Activated CD4-positive, alpha-beta T cell treated with anti-CD3 and anti-CD28 coated beads, Interleukin-2, amount 10 ng/mL, durations not matched to agents 24 days and 14 days (primary cell): ENCODE measurements at regions not wholly inside any gene's neighbourhood (a gene's known extent, or its start where the extent isn't known, plus 50 kb on each side); places are given as distances from the start of the nearest gene placed in this dataset.
"Not testable (repeated sequence)": the region's sequence is repeated elsewhere in the genome, so short reads cannot be mapped to it uniquely, and the experiment has no call there.

Experiments
- DNase-seq: peaks from one replicate; pipeline ENCODE4 v3.0.0; 2022
- H3K27ac Mint-ChIP-seq: one replicate; pipeline ENCODE4 v1.8.0; 2022; ENCODE audit warnings: mild to moderate bottlenecking, mixed read lengths
- H3K27me3 Mint-ChIP-seq: one replicate; pipeline ENCODE4 v1.8.0; 2022; ENCODE audit warnings: mixed read lengths
- H3K36me3 Mint-ChIP-seq: one replicate; pipeline ENCODE4 v1.8.0; 2022; ENCODE audit warnings: low read depth, mild to moderate bottlenecking, mixed read lengths
- H3K4me1 Mint-ChIP-seq: one replicate; pipeline ENCODE4 v1.8.0; 2021; ENCODE audit warnings: mixed read lengths
- H3K4me3 Mint-ChIP-seq: one replicate; pipeline ENCODE4 v1.8.0; 2022; ENCODE audit warnings: mild to moderate bottlenecking, moderate library complexity, mixed read lengths
- H3K9me3 Mint-ChIP-seq: one replicate; pipeline ENCODE4 v1.8.0; 2021; ENCODE audit warnings: mixed read lengths
- intact Hi-C: fragments of 100-400 bp; cut with micrococcal nuclease; formaldehyde crosslinking; loops from one replicate; pipeline ENCODE4 v1.15.1; 2023

GRCh38 chr12:76939701-76940100 lies 60.9 kb upstream of the CSRP2 start:
- H3K9me3 Mint-ChIP-seq: no peaks in the 10 kb centered on the region
- H3K4me3 Mint-ChIP-seq: no peak overlapping the region
- H3K27ac Mint-ChIP-seq: no peak overlapping the region
- no peak for DNase-seq
- intact Hi-C loops: no loop called here
- H3K36me3 Mint-ChIP-seq: no peaks in the 10 kb centered on the region
- peaks cover 3% of the 10 kb centered on the region for H3K27me3 Mint-ChIP-seq
- H3K4me1 Mint-ChIP-seq: no peaks in the 10 kb centered on the region

DNA sequence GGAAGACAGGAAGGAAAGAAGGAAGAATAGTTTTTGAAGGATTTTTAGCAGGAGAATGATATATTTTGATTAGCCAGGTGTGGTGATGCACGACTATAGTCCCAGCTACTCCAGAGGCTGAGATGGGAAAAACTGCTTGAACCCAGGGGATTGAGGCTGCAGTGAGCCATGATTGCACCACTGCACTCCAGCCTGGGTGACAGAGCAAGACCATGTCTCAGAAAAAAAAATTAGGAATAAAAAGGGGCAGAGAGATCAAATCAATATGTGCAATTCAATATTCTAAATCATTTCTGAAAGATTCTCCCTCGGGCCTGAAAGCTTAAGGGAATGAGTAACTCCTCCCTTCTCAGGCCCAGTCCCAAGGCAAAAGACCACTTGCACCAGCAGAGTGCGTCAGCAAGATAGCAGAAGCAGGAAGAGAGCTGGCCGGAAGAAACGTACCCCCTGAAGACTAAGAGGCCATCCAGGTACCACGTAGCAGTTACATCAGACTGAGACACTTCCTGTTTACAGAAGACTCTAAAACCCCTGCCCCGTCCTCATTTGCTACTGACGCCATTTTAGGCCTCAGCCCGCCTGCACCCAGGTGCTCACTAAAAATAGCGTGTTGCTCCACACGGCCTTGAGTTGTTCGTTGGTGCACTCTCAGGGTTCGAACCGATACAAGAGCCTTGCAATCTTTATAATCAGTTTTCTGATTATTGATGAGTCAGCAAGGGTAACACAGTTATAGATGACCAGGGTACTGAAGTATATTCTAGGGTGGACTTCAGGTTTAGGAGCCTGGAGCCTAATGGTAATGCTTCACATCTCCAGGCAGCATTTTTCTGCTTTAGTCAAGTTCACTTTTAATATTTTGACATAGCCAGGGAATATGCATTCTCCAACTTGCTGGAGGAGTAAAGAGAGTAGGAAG lies 57.7 kb upstream of the CSRP2 start:
- Mint-ChIP-seq H3K4me1 (no peaks in the 10 kb centered on the region), H3K27ac (no peak overlapping the region), H3K27me3 (peaks cover 3% of the 10 kb centered on the region), H3K9me3 (no peaks in the 10 kb centered on the region), H3K36me3 (no peaks in the 10 kb centered on the region), H3K4me3 (no peak overlapping the region)
- intact Hi-C loops: no loop called here
- no peak for DNase-seq

DNA sequence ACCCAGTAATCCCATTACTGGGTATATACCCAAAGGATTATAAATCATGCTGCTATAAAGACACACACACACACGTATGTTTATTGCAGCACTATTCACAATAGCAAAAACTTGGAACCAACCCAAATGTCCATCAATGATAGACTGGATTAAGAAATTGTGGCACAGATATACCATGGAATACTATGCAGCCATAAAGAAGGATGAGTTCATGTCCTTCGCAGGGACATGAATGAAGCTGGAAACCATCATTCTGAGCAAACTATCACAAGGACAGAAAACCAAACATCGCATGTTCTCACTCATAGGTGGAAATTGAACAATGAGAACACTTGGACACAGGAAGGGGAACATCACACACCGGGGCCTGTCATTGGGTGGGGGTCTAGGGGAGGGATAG lies 54.6 kb upstream of the CSRP2 start:
- not testable (repeated sequence) for H3K9me3 Mint-ChIP-seq, H3K4me3 Mint-ChIP-seq, H3K4me1 Mint-ChIP-seq

DNA sequence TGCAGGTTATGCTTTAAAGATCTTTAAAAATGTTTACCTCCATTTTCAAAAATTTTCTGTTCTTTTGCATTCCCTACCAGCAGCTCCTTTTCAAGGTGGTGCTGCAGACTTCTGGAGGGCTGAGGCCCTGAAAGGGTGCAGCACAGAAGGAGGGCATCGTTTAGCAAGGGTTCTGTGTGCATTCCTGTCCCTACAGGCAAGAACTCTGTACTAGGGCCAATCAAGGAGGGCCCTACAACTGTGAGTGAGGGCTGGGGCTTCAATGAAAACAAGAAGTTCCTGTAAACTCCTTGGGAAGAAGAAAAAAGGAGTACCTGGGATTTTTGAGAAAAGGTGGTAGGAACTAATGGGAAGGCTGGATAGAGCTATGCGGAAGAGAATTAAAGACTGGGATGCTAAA lies 50.7 kb upstream of the CSRP2 start:
- Mint-ChIP-seq H3K27ac (no peak overlapping the region), H3K4me3 (no peak overlapping the region), H3K36me3 (no peaks in the 10 kb centered on the region), H3K9me3 (no peaks in the 10 kb centered on the region), H3K4me1 (no peaks in the 10 kb centered on the region), H3K27me3 (peaks cover 3% of the 10 kb centered on the region)
- intact Hi-C loops: no loop called here
- no peak for DNase-seq

More for the DNA sequence above, 54.6 kb upstream of the CSRP2 start:
- H3K36me3 Mint-ChIP-seq, H3K27ac Mint-ChIP-seq, H3K27me3 Mint-ChIP-seq, DNase-seq, intact Hi-C loops: not testable (repeated sequence)
